NCI-H82 (cell line): ENCODE measurements at regions not wholly inside any gene's neighbourhood (a gene's known extent, or its start where the extent isn't known, plus 50 kb on each side); places are given as distances from the start of the nearest gene placed in this dataset.
"Not testable (repeated sequence)": the region's sequence is repeated elsewhere in the genome, so short reads cannot be mapped to it uniquely, and the experiment has no call there.

Experiments
- DNase-seq: peaks from one replicate; lab custom pipeline; 2025; lab: John Stamatoyannopoulos, UW

DNA sequence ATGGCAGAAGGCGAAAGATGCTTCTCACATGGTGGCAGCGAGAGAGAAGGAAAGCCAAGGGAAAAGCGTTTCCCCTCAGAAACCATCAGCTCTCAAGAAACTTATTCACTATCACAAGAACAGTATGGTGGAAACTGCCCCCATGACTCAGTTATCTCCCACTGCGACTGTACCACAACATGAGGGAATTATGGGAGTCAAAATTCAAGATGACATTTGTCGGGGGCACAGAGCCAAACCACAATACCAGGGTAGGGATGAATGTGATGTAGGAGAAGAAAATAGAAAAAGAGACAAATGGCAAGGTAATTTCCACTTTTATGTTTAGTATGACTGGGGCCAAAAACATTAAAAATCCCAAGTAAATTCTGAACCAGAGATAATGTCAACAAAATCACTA is 216.8 kb downstream of the TRIM36 start:
- no peak for DNase-seq

DNA sequence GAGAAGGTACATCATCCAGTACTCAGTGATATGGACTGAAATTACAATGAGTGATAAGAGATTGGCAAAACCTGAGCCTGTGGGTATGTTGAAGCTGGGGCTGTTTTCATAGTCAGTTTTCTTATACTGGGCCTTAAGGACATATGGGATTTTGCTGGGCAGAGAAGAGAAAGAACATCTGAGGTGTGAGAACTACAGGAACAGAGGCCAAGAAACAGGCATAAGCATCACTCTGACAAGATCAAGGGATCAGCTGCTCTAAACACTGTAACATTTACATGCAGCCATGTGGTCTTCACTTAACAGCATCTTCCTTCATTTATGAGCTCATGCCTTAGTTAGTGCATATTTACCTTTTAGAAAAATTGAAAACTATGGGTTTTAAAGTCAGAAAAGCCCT is 220.0 kb downstream of the TRIM36 start:
- no peak for DNase-seq

DNA sequence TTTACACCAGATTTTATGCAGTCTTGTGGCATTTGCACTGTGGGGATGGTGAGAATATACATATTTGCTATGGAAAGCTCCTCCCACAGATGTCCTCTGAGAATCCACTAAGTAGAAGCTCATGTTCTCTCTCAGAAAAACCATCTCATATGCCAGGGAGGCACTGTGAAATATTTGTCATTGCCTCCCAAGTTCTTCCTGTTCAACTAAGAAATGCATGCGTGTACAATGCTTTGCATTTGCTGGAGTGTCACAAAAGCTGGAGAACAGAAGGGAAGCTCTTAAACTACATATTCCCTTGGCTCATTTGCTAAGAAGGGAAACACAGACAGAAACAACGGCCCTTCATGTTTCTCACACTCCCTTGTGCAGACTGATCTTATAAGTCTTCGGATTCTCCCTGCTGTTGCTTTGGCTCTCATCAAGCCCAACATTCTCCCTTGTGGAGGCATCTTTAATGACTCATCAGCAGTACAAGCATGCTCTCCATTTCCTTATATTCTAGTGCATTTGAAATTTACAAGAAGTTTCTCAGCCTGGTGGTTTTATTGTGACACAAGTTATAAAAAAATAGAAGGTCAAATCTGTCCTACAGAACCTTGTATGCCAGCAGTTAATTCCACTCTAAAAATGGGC is 220.6 kb downstream of the TRIM36 start:
- no peak for DNase-seq

DNA sequence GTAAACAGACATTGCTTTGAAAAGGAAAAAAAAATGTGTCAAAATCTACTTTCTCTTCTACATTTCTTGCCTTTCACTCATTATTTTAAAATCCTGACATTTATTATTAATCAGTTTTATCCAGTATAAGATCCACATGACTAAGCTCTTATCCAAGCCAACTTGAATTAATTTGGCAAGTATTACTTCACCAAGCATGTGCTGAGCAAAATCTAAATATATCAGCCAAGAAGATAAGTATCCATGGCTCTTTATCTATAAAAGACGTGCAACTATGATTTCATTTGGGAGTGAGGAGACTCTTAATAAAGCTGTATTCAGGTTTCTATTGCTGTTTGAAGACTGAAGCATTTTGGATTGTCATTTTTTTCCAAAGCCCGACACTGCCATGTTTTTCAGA is 221.3 kb downstream of the TRIM36 start:
- DNase-seq, result no peak

DNA sequence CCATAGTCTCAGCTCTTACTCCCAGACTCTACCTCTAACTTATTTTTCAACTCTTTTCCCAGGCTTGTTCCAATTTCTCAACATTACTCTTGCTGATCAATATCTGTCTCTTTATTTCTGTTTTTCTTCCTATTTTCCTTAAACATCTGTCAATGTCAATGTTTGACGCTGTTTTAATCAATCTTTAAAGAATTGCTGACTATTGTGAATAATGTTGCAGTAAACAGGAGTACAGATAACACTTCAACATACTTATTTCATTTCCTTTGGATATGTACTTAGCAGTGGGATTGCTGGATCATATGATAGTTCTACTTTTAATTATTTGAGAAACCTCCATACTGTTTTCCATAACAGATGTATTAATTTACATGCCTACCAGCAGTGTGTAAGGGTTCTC is 229.0 kb downstream of the TRIM36 start:
- DNase-seq, result no peak

DNA sequence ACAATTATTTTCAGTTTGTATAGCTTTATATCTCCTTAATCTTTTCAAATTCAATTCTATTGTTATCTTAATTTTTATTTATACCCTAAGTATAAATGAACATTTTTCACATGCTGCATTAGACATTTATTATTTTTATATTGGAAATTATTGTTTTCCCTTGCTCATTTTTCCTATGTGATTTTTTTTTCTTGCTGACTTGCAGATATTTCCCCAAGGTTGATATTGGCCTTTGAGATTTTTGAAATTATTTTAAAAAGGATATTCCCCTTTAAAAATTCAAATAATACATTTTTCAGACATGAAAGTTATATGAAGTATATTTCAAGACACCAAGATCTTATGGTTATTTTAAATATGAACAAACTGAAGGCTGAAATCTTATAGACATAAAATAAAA is 234.2 kb downstream of the TRIM36 start:
- no peak for DNase-seq

GRCh38 chr5:114928644-114929462 is 240.9 kb downstream of the TRIM36 start:
- no peak for DNase-seq

DNA sequence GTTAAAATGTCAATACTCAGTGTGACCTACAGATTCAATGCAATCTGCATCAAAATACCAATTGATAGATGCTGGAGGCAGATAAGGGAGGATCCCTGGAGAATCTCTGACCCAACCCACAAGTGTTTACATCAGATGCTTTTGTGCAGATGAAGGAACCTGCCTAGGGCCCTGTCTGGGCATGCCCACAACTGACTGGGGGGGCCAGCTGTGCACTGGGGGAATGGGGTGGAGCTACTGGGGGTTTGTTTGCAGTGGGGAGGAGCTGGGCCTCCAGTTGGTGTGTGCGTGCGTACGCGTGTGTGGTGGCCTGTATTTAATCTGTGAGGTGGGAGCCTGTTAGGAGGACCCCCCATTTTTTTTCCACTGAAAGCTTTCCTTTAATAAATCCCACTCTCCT is 244.9 kb downstream of the TRIM36 start:
- no peak for DNase-seq

DNA sequence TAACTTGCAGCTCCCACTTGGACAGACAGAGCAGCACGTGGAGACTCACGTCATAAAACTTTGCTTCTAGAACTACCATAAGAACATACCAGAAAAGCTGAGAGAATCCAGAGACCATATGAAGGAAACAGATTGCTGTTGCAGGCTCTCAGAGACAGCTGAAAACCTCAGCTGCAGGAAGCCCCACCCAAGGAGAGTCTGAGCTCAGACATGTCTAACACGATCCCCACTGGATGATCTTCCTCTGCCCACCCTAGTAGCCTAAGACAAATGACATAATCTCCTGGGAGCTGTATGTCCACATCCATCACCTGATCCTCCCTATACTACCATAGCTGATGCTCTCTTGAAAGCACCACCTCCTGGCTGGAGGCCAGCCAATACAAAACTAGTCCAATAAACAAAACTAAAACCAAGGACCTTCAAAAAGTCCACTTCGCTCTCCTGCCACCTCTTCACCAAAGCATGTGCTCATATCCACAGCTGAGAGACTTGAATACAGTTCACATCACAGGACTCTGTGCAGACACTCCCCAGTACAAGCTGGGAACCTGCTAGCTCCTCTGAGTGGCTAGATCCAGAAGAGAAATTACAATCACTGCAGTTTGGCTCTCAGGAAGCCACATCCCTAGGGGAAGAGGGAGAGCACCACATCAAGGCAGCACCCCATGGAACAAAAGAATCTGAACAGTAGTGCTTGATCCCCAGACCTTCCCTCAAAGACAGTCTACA is 257.4 kb downstream of the TRIM36 start:
- DNase-seq, result no peak

- no peak for DNase-seq
Measured at GRCh38 chr5:114910727-114911126, 259.0 kb downstream of the TRIM36 start.

- DNase-seq, result no peak
Measured at GRCh38 chr5:114909424-114909823, 260.3 kb downstream of the TRIM36 start.

DNA sequence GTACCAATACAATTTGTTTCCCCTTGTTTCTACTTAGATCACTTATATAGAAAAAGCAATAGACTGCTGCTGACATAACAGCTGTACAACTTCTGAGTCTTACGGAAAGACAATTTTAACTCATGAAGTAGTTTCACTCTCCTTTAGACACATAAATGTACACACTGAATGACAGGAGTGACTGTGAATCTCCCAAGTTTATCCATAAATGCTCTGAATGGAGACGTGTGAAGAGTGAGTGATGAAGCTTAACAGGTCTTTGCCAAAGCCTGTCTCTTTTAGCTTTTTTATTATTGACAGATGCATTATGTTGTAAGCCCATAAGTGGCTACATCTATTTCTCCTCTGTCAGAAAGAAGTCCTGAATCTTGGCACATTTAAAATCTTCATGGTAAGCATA is 265.9 kb downstream of the TRIM36 start:
- DNase-seq, result no peak

DNA sequence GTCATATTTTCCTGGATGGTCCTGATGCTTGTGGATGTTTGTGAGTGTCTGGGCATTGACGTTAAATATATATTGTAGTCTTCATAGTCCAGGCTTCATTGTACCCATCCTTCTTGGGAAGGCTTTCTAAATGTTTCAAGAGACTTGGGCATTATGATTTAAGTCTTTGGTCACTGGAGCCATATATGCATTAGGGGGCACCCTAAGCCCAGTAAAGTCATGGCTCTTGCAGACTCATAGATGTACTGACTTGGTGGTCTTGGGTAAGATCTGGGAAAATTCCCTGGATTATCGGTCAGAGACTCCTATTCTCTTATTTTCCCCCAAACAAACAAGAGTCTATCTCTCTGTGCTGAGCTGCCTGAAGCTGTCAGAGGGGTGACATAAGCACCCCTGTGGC is 271.1 kb downstream of the TRIM36 start:
- peak; percentile 0 for DNase-seq

DNA sequence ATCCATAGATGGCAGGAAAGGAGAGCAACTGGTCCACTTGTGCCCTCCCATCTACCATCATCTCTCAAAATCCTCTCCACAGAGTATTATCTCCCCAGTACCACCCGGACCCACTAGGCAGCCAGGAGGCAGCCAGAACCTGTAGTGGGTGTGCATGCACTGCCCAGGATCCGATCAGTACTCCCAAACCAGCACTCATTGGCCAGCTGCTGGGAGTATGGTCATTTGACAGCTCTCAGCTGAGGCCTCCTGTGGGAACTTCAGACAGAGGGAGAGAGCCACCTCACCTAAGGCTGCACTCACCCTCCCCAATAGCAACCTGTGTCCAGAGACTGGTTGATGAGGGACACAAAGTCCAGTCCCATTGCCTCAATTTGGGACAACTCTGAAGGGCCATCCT is 286.0 kb downstream of the TRIM36 start:
- no peak for DNase-seq

- DNase-seq, result no peak
Measured at GRCh38 chr5:114859438-114859735, 310.3 kb downstream of the TRIM36 start.

DNA sequence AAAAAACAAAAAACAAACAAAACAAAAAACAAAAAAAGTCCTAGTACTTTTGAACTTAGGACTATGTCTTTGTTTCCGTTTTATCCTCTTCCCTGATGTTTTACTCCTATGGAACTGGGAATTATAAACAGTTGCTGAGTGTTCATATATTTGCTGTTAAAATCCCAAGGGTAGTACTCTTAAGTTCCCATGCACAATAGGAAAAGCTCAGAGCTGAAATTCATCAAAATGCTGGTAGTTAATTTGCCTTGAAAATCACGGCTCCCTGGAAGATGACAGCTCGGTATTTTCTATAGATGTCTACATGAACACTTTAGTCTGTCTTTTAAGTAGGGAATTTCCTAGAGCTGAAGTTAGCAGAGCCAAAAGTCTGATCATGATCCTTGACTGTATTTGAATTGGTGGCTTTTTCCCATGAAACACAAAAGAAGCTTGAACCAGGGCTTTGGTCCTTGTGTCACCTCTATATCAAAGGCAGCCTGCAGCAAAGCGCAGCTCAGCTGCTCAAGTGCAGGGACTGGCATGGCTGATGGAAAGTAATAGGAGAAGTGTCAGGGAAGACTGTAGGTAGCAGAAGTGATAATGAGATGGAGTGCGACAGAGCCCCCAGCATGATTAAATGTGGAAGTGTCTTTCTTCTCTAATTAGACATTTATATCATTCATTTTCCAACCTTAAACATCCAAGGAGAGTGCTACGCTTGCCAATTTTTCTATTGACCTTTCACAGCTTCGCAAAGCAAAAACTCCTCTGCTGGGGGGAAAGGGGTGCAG is 310.9 kb downstream of the TRIM36 start:
- DNase-seq, result no peak

DNA sequence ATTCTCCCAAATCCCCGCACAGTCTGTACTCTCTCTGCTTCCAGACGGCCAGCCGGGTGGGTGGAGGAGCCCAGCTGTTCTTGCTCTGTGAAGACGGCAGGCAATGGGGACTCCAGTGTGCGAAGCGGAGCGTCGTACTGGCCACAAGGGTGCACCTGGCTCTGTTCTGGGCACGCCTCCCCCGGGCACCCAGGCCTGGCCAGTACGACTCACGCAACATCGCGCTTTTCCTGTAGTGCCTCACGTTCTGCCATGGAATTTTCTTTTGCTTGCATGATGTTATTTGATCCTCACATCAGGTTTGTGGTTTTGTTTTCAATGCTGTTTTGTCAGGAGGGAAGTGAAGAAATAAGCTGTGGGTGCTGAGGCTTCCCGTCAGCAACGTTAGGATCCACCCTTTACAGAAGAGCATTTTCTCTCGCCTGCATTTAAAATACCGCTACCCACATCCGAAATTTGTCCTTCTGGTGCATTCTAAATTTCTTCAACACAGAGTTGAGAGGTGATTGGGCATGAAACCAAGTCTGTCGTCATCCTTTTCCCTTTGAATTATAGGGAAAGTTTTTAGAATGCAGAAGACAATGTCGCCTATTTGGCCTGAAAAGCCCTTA is 311.7 kb downstream of the TRIM36 start:
- peak; percentile 42 for DNase-seq

- not testable (repeated sequence) for DNase-seq
Measured at GRCh38 chr5:114844711-114845110, 325.0 kb downstream of the TRIM36 start.

DNA sequence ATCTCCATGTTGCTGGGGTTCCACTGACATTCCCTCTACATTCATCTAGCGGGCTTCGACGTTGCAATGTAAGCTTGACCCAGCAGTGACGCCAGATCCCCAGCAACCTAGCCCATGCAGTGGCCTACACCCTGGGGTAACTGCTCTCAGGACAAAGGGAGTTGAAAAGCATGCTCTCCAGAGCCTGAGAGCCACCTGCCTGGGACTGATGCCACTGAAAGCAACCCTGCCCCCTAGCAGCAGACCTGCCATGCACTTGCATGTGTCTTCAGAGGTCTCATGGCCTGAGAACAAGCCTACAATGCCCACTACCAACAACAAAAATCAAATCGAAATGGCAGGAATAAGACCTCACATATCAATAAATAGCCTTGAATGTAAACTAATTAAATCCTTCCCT is 330.3 kb downstream of the TRIM36 start:
- no peak for DNase-seq

- DNase-seq, result no peak
Measured at GRCh38 chr5:114838937-114839336, 330.8 kb downstream of the TRIM36 start.

DNA sequence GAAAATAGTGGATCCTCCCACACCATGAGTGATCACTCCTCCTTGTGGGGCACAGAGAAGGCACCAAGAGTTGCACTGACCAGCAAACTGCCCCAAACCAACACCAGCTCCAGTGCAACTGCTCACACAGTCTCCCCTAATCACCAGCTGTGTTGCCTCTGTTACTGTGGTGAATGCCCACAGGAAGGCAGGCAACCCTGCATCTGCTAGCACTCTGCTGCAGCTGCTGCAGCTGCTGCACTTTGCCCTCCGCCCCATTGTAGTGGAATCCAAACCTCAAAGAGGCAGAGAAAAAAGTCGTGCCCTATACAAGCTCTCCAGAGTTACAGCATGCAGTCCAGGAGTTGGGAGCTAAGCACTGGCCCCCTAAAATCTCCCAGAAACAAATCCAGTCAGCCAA is 339.6 kb downstream of the TRIM36 start:
- no peak for DNase-seq

- DNase-seq, result no peak
Measured at GRCh38 chr5:114822863-114823262, 346.8 kb downstream of the TRIM36 start.
